ENCODE measurements at regions not wholly inside any gene's neighbourhood (a gene's known extent, or its start where the extent isn't known, plus 50 kb on each side); places are given as distances from the start of the nearest gene placed in this dataset.

- 82 to 84% methylated on average over 4 of the region's 4 CpGs for WGBS, 2 donors
- no peak overlapping the region for H3K4me3 ChIP-seq (ENCODE audit: low read depth, poor library complexity, severe bottlenecking)
- no peak for DNase-seq (ENCODE audit: low spot score in 2 of 2)
- TF ChIP-seq POLR2A (IDR thresholded peaks at IDR 0.05): no peak
- TF ChIP-seq CTCF (IDR thresholded peaks at IDR 0.05): no peak
- intact Hi-C loops (cut with DNase I; ENCODE audit: low total_unique reads): no loop called here
Measured at GRCh38 chr4:189815404-189816192, 125.1 kb upstream of the FRG1 start.

GRCh38 chr4:189822326-189822725 lies 118.3 kb upstream of the FRG1 start:
- 66 to 81% methylated on average over 3 of the region's 3 CpGs for WGBS, 2 donors
- H3K4me3 ChIP-seq (ENCODE audit: low read depth, poor library complexity, severe bottlenecking): no peak overlapping the region
- DNase-seq (ENCODE audit: low spot score in 2 of 2): no peak
- no peak for TF ChIP-seq CTCF (IDR thresholded peaks at IDR 0.05)
- TF ChIP-seq POLR2A (IDR thresholded peaks at IDR 0.05): no peak
- intact Hi-C loops (cut with DNase I; ENCODE audit: low total_unique reads): no loop called here

- no peak overlapping the region for H3K4me3 ChIP-seq (ENCODE audit: low read depth, poor library complexity, severe bottlenecking)
- intact Hi-C loops (cut with DNase I; ENCODE audit: low total_unique reads): no loop called here
- TF ChIP-seq CTCF (IDR thresholded peaks at IDR 0.05): no peak
- 40 to 41% methylated on average over 3 of the region's 3 CpGs for WGBS, 2 donors
- DNase-seq (ENCODE audit: low spot score in 2 of 2): no peak
Measured at GRCh38 chr4:189823591-189823990, 117.1 kb upstream of the FRG1 start.

- intact Hi-C loops (cut with DNase I; ENCODE audit: low total_unique reads): no loop called here
- TF ChIP-seq POLR2A (IDR thresholded peaks at IDR 0.05): no peak
- no peak for TF ChIP-seq CTCF (IDR thresholded peaks at IDR 0.05)
- WGBS, 2 donors: 91 to 94% methylated on average over 4 of the region's 4 CpGs
Measured at GRCh38 chr4:189825466-189825865, 115.2 kb upstream of the FRG1 start.

GRCh38 chr4:189826657-189827056 lies 114.0 kb upstream of the FRG1 start:
- no peak overlapping the region for H3K4me3 ChIP-seq (ENCODE audit: low read depth, poor library complexity, severe bottlenecking)
- intact Hi-C loops (cut with DNase I; ENCODE audit: low total_unique reads): no loop called here
- no peak for DNase-seq (ENCODE audit: low spot score in 2 of 2)
- no peak for TF ChIP-seq CTCF (IDR thresholded peaks at IDR 0.05)
- no peak for TF ChIP-seq POLR2A (IDR thresholded peaks at IDR 0.05)
- 31 to 41% methylated on average over 4 of the region's 4 CpGs for WGBS, 2 donors

More at GRCh38 chr4:189825466-189825865, 115.2 kb upstream of the FRG1 start:
- DNase-seq (ENCODE audit: low spot score in 2 of 2): no peak
- no peak overlapping the region for H3K4me3 ChIP-seq (ENCODE audit: low read depth, poor library complexity, severe bottlenecking)

All from lower leg skin (tissue), 4 donors.